ENCODE measurements at regions not wholly inside any gene's neighbourhood (a gene's known extent, or its start where the extent isn't known, plus 50 kb on each side); places are given as distances from the start of the nearest gene placed in this dataset.

GRCh38 chr6:66930559-66931290 is 1223.7 kb upstream of the EYS start:
- no peak for TF ChIP-seq EZH2 (IDR thresholded peaks at IDR 0.05; ENCODE audit: borderline replicate concordance, low read depth, low read length, poor library complexity, severe bottlenecking)
- TF ChIP-seq, protein P1, sequence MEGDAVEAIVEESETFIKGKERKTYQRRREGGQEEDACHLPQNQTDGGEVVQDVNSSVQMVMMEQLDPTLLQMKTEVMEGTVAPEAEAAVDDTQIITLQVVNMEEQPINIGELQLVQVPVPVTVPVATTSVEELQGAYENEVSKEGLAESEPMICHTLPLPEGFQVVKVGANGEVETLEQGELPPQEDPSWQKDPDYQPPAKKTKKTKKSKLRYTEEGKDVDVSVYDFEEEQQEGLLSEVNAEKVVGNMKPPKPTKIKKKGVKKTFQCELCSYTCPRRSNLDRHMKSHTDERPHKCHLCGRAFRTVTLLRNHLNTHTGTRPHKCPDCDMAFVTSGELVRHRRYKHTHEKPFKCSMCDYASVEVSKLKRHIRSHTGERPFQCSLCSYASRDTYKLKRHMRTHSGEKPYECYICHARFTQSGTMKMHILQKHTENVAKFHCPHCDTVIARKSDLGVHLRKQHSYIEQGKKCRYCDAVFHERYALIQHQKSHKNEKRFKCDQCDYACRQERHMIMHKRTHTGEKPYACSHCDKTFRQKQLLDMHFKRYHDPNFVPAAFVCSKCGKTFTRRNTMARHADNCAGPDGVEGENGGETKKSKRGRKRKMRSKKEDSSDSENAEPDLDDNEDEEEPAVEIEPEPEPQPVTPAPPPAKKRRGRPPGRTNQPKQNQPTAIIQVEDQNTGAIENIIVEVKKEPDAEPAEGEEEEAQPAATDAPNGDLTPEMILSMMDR (conservative IDR thresholded peaks at IDR 0.05; ENCODE audit: low read depth, low read length), result no peak

All from A673 (cell line).